ENCODE measurements at regions not wholly inside any gene's neighbourhood (a gene's known extent, or its start where the extent isn't known, plus 50 kb on each side); places are given as distances from the start of the nearest gene placed in this dataset.

GRCh38 chr18:32566960-32567359 is 96.3 kb upstream of the GAREM1 start:
- in situ Hi-C loops (cut with HindIII; ENCODE audit: low pct_unique_long_range_greater_than_20kb, low sequenced_read_pairs) = no loop called here
- DNase-seq (ENCODE audit: low read depth in 1 of 2, low spot score in 1 of 2) = no peak
- no peak for TF ChIP-seq JUND (IDR thresholded peaks at IDR 0.05; ENCODE audit: low read depth)

GRCh38 chr18:32553640-32554365 is 83.1 kb upstream of the GAREM1 start:
- in situ Hi-C loops (cut with HindIII; ENCODE audit: low pct_unique_long_range_greater_than_20kb, low sequenced_read_pairs) = no loop called here
- DNase-seq (ENCODE audit: low read depth in 1 of 2, low spot score in 1 of 2) = no peak
- TF ChIP-seq JUND (IDR thresholded peaks at IDR 0.05; ENCODE audit: low read depth) = no peak

- no peak for TF ChIP-seq JUND (IDR thresholded peaks at IDR 0.05; ENCODE audit: low read depth)
- no peak for DNase-seq (ENCODE audit: low read depth in 1 of 2, low spot score in 1 of 2)
- in situ Hi-C loops (cut with HindIII; ENCODE audit: low pct_unique_long_range_greater_than_20kb, low sequenced_read_pairs) = no loop called here
These were observed 82.5 kb upstream of the GAREM1 start for GRCh38 chr18:32553174-32553573.

GRCh38 chr18:32552421-32553030 is 81.8 kb upstream of the GAREM1 start:
- DNase-seq (ENCODE audit: low read depth in 1 of 2, low spot score in 1 of 2) = peak; percentile 38 to 80
- TF ChIP-seq JUND (IDR thresholded peaks at IDR 0.05; ENCODE audit: low read depth) = no peak
- in situ Hi-C loops (cut with HindIII; ENCODE audit: low pct_unique_long_range_greater_than_20kb, low sequenced_read_pairs) = no loop called here

GRCh38 chr18:32550963-32551362 is 80.3 kb upstream of the GAREM1 start:
- DNase-seq (ENCODE audit: low read depth in 1 of 2, low spot score in 1 of 2) = peak in 1 of 2 experiments; percentile 36
- TF ChIP-seq JUND (IDR thresholded peaks at IDR 0.05; ENCODE audit: low read depth) = no peak
- in situ Hi-C loops (cut with HindIII; ENCODE audit: low pct_unique_long_range_greater_than_20kb, low sequenced_read_pairs) = no loop called here

- no peak for TF ChIP-seq JUND (IDR thresholded peaks at IDR 0.05; ENCODE audit: low read depth)
- in situ Hi-C loops (cut with HindIII; ENCODE audit: low pct_unique_long_range_greater_than_20kb, low sequenced_read_pairs) = no loop called here
- DNase-seq (ENCODE audit: low read depth in 1 of 2, low spot score in 1 of 2) = peak in 1 of 2 experiments; percentile 62
These were observed 78.8 kb upstream of the GAREM1 start for GRCh38 chr18:32549248-32550110.

- no peak for TF ChIP-seq JUND (IDR thresholded peaks at IDR 0.05; ENCODE audit: low read depth)
- in situ Hi-C loops (cut with HindIII; ENCODE audit: low pct_unique_long_range_greater_than_20kb, low sequenced_read_pairs) = no loop called here
- DNase-seq (ENCODE audit: low read depth in 1 of 2, low spot score in 1 of 2) = no peak
These were observed 78.0 kb upstream of the GAREM1 start for GRCh38 chr18:32548688-32549087.

GRCh38 chr18:32545631-32546030 is 74.9 kb upstream of the GAREM1 start:
- TF ChIP-seq JUND (IDR thresholded peaks at IDR 0.05; ENCODE audit: low read depth) = no peak

GRCh38 chr18:32544088-32544487 is 73.4 kb upstream of the GAREM1 start:
- no peak for DNase-seq (ENCODE audit: low read depth in 1 of 2, low spot score in 1 of 2)
- TF ChIP-seq JUND (IDR thresholded peaks at IDR 0.05; ENCODE audit: low read depth) = no peak
- in situ Hi-C loops (cut with HindIII; ENCODE audit: low pct_unique_long_range_greater_than_20kb, low sequenced_read_pairs) = no loop called here

More at GRCh38 chr18:32545631-32546030, 74.9 kb upstream of the GAREM1 start:
- no peak for DNase-seq (ENCODE audit: low read depth in 1 of 2, low spot score in 1 of 2)
- in situ Hi-C loops (cut with HindIII; ENCODE audit: low pct_unique_long_range_greater_than_20kb, low sequenced_read_pairs) = no loop called here

- TF ChIP-seq JUND (IDR thresholded peaks at IDR 0.05; ENCODE audit: low read depth) = no peak
- no peak for DNase-seq (ENCODE audit: low read depth in 1 of 2, low spot score in 1 of 2)
- in situ Hi-C loops (cut with HindIII; ENCODE audit: low pct_unique_long_range_greater_than_20kb, low sequenced_read_pairs) = no loop called here
These were observed 71.6 kb upstream of the GAREM1 start for GRCh38 chr18:32542221-32542798.

GRCh38 chr18:32530947-32531651 is 60.4 kb upstream of the GAREM1 start:
- in situ Hi-C loops (cut with HindIII; ENCODE audit: low pct_unique_long_range_greater_than_20kb, low sequenced_read_pairs) = no loop called here
- DNase-seq (ENCODE audit: low read depth in 1 of 2, low spot score in 1 of 2) = peak in 1 of 2 experiments; percentile 14
- TF ChIP-seq JUND (IDR thresholded peaks at IDR 0.05; ENCODE audit: low read depth) = no peak

All from T47D (cell line).